A673 (cell line): ENCODE measurements at regions not wholly inside any gene's neighbourhood (a gene's known extent, or its start where the extent isn't known, plus 50 kb on each side); places are given as distances from the start of the nearest gene placed in this dataset.

Source experiments
- EZH2 ChIP-seq: fragments of 200-600 bp; sonication (generic); IDR thresholded peaks from 2 replicates; pipeline ENCODE4 v1.6.1; 2017; ENCODE audit warnings: borderline replicate concordance, low read depth, mild to moderate bottlenecking, mixed read lengths, antibody characterized with exemption, low read length; ENCODE audit not compliant: poor library complexity, severe bottlenecking
- TF ChIP-seq, protein P1 (sequence below): fragments of 300-800, 200-600 bp; sonication (generic); conservative IDR thresholded peaks from 2 replicates; pipeline ENCODE4 v1.5.1; 2017; ENCODE audit warnings: low read depth, mild to moderate bottlenecking, antibody characterized with exemption, low read length, moderate library complexity, mixed read lengths

DNA sequence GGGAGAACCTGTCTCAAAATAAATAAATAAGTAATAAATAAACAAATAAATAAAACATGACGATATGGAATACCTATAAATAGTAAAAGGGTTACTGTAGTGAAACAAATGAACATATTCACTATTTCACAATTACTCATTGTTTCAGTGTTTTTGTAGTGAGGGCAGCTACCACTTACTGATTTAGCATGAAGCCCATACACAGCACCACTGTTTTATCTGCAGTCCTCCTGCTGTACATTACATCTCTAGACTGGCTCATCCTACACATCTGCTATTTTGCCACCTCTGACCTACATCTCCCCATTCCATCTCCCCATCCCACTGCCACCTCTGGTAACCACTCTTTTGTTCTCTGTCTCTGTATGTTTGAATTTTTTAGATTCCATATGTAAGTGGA, 332.7 kb upstream of the SMIM21 start:
- TF ChIP-seq, protein P1, sequence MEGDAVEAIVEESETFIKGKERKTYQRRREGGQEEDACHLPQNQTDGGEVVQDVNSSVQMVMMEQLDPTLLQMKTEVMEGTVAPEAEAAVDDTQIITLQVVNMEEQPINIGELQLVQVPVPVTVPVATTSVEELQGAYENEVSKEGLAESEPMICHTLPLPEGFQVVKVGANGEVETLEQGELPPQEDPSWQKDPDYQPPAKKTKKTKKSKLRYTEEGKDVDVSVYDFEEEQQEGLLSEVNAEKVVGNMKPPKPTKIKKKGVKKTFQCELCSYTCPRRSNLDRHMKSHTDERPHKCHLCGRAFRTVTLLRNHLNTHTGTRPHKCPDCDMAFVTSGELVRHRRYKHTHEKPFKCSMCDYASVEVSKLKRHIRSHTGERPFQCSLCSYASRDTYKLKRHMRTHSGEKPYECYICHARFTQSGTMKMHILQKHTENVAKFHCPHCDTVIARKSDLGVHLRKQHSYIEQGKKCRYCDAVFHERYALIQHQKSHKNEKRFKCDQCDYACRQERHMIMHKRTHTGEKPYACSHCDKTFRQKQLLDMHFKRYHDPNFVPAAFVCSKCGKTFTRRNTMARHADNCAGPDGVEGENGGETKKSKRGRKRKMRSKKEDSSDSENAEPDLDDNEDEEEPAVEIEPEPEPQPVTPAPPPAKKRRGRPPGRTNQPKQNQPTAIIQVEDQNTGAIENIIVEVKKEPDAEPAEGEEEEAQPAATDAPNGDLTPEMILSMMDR, result no peak
- TF ChIP-seq EZH2, result no peak
